Neural crest cell (in vitro differentiated cells): ENCODE measurements at regions not wholly inside any gene's neighbourhood (a gene's known extent, or its start where the extent isn't known, plus 50 kb on each side); places are given as distances from the start of the nearest gene placed in this dataset.

Experiments
- DNase-seq: peaks from one replicate; pipeline ENCODE4 v3.0.0; 2021; ENCODE audit warnings: low read depth, mixed read lengths, low spot score
- H3K27ac Mint-ChIP-seq: one replicate; pipeline ENCODE4 v1.8.0; 2021; ENCODE audit warnings: mild to moderate bottlenecking, mixed read lengths; ENCODE audit not compliant: unreplicated experiment
- H3K27me3 Mint-ChIP-seq: 2 replicates; pipeline ENCODE4 v1.8.0; 2021; ENCODE audit warnings: low read depth, mild to moderate bottlenecking, mixed read lengths
- H3K36me3 Mint-ChIP-seq: 2 replicates; pipeline ENCODE4 v1.8.0; 2021; ENCODE audit warnings: low read depth, mild to moderate bottlenecking, mixed read lengths
- H3K4me1 Mint-ChIP-seq: 2 replicates; pipeline ENCODE4 v1.8.0; 2021; ENCODE audit warnings: mixed read lengths
- H3K4me3 Mint-ChIP-seq: one replicate; pipeline ENCODE4 v1.8.0; 2021; ENCODE audit warnings: mild to moderate bottlenecking, mixed read lengths
- H3K9me3 Mint-ChIP-seq: 2 replicates; pipeline ENCODE4 v1.8.0; 2021; ENCODE audit warnings: mixed read lengths
- CTCF ChIP-seq: fragments of 200-600 bp; sonication (generic); conservative IDR thresholded peaks from 2 replicates; pipeline ENCODE4 v1.5.0; 2021; ENCODE audit warnings: antibody characterized with exemption, mild to moderate bottlenecking

GRCh38 chr5:166957782-166958181 is 1333.7 kb upstream of the WWC1 start:
- Mint-ChIP-seq H3K27me3 (no peaks in the 10 kb centered on the region), H3K9me3 (no peaks in the 10 kb centered on the region), H3K4me1 (peaks cover 13% of the 10 kb centered on the region), H3K27ac (no peak overlapping the region), H3K4me3 (no peak overlapping the region), H3K36me3 (no peaks in the 10 kb centered on the region)
- DNase-seq: no peak
- TF ChIP-seq CTCF: no peak

- no peaks in the 10 kb centered on the region for H3K36me3 Mint-ChIP-seq
- no peaks in the 10 kb centered on the region for H3K9me3 Mint-ChIP-seq
- no peak for DNase-seq
- H3K27me3 Mint-ChIP-seq: no peaks in the 10 kb centered on the region
- H3K4me3 Mint-ChIP-seq: no peak overlapping the region
- TF ChIP-seq CTCF: no peak
- H3K4me1 Mint-ChIP-seq: peaks cover 18% of the 10 kb centered on the region
- no peak overlapping the region for H3K27ac Mint-ChIP-seq
Observed at GRCh38 chr5:166959766-166960165, 1331.7 kb upstream of the WWC1 start.

- Mint-ChIP-seq H3K27ac (no peak overlapping the region), H3K9me3 (no peaks in the 10 kb centered on the region), H3K4me3 (no peak overlapping the region), H3K4me1 (peaks cover 18% of the 10 kb centered on the region), H3K27me3 (no peaks in the 10 kb centered on the region), H3K36me3 (no peaks in the 10 kb centered on the region)
- peak; percentile 61 for TF ChIP-seq CTCF
- no peak for DNase-seq
Observed at GRCh38 chr5:166961028-166961427, 1330.4 kb upstream of the WWC1 start.

- peaks cover 17% of the 10 kb centered on the region for H3K4me1 Mint-ChIP-seq
- H3K9me3 Mint-ChIP-seq: no peaks in the 10 kb centered on the region
- no peak for TF ChIP-seq CTCF
- no peak overlapping the region for H3K4me3 Mint-ChIP-seq
- no peak for DNase-seq
- H3K36me3 Mint-ChIP-seq: no peaks in the 10 kb centered on the region
- H3K27ac Mint-ChIP-seq: no peak overlapping the region
- no peaks in the 10 kb centered on the region for H3K27me3 Mint-ChIP-seq
Observed at GRCh38 chr5:166961913-166962312, 1329.5 kb upstream of the WWC1 start.

GRCh38 chr5:166962461-166962860 is 1329.0 kb upstream of the WWC1 start:
- Mint-ChIP-seq H3K27me3 (no peaks in the 10 kb centered on the region), H3K36me3 (no peaks in the 10 kb centered on the region), H3K4me3 (no peak overlapping the region), H3K4me1 (peaks cover 11% of the 10 kb centered on the region), H3K27ac (peak overlapping the region; percentile 80), H3K9me3 (no peaks in the 10 kb centered on the region)
- no peak for DNase-seq
- no peak for TF ChIP-seq CTCF

GRCh38 chr5:166963596-166963995 is 1327.8 kb upstream of the WWC1 start:
- Mint-ChIP-seq H3K9me3 (no peaks in the 10 kb centered on the region), H3K4me1 (peaks cover 4% of the 10 kb centered on the region), H3K27me3 (no peaks in the 10 kb centered on the region), H3K36me3 (no peaks in the 10 kb centered on the region), H3K4me3 (no peak overlapping the region), H3K27ac (no peak overlapping the region)
- TF ChIP-seq CTCF: no peak
- DNase-seq: no peak
